ENCODE measurements at regions not wholly inside any gene's neighbourhood (a gene's known extent, or its start where the extent isn't known, plus 50 kb on each side); places are given as distances from the start of the nearest gene placed in this dataset.

DNA sequence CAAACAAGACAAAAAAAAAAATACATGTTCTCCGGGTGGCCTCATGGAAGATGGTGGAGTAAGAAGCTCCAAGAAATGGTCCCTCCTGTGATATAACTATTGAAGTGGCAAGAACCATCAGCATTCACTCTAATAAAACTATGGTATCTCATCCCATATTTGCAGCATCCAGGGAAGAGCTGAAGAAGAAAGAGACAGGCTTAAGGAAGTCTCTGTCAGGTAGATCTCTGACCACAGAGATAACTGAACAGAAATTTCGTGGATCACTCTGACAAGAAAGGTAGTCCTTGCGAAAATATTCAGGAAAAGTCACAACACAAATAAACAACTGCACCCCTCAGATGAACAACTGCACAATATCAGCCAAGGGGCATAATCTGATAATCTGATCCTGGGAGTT, 54.6 kb upstream of the IGLL5 start:
- Histone ChIP-seq H2AFZ (no peak overlapping the region), H3K9me3 (ENCODE audit: low read depth) (no peaks in the 10 kb centered on the region), H4K20me1 (ENCODE audit: insufficient read depth, poor library complexity, severe bottlenecking) (no peaks in the 10 kb centered on the region), H3K27ac (no peak overlapping the region), H3K79me2 (no peaks in the 10 kb centered on the region), H3K4me1 (ENCODE audit: insufficient read depth) (no peaks in the 10 kb centered on the region), H3K4me3 (no peak overlapping the region), H3K4me2 (no peak overlapping the region), H3K9me2 (replicated peaks; ENCODE audit: insufficient read depth) (no peaks in the 10 kb centered on the region), H3K27me3 (peaks cover 14% of the 10 kb centered on the region), H3K36me3 (replicated peaks; ENCODE audit: insufficient read depth, low read depth) (no peaks in the 10 kb centered on the region)
- no peak for DNase-seq (ENCODE audit: low spot score)
- TF ChIP-seq EZH2phosphoT487 (IDR thresholded peaks at IDR 0.05; ENCODE audit: low read depth, severe bottlenecking, unreplicated experiment) (no peak), EZH2 (IDR thresholded peaks at IDR 0.05; ENCODE audit: borderline replicate concordance) (no peak)
- TF ChIP-seq, protein P1, sequence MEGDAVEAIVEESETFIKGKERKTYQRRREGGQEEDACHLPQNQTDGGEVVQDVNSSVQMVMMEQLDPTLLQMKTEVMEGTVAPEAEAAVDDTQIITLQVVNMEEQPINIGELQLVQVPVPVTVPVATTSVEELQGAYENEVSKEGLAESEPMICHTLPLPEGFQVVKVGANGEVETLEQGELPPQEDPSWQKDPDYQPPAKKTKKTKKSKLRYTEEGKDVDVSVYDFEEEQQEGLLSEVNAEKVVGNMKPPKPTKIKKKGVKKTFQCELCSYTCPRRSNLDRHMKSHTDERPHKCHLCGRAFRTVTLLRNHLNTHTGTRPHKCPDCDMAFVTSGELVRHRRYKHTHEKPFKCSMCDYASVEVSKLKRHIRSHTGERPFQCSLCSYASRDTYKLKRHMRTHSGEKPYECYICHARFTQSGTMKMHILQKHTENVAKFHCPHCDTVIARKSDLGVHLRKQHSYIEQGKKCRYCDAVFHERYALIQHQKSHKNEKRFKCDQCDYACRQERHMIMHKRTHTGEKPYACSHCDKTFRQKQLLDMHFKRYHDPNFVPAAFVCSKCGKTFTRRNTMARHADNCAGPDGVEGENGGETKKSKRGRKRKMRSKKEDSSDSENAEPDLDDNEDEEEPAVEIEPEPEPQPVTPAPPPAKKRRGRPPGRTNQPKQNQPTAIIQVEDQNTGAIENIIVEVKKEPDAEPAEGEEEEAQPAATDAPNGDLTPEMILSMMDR (IDR thresholded peaks at IDR 0.05; ENCODE audit: poor library complexity) = no peak
- 91% methylated on average over 3 of the region's 3 CpGs for WGBS (ENCODE audit: low lambda C conversion rate, missing lambda C conversion rate)

DNA sequence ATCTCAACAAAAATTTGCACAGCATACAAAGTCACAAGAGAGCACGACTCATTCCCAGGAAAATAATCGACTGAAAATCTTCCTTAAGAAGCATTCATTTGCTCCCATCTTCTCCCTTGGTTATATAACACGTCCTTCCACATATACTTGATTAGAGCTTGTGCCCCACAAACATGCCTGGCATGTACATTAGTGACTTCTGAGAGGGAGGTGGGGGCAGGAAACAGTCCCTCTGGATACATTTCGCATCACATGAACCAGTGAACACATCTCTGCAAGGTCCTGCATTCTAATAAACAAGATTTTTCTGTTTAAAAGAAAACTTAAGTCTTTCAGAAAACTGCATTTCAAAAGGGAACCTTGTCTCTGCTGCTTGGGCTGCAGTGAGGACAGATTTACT, 54.1 kb upstream of the IGLL5 start:
- WGBS (ENCODE audit: low lambda C conversion rate, missing lambda C conversion rate) = 73% methylated on average over 4 of the region's 4 CpGs
- H3K9me3 ChIP-seq (ENCODE audit: low read depth) = no peaks in the 10 kb centered on the region
- TF ChIP-seq, protein P1 (IDR thresholded peaks at IDR 0.05; ENCODE audit: poor library complexity) = no peak
- TF ChIP-seq EZH2phosphoT487 (IDR thresholded peaks at IDR 0.05; ENCODE audit: low read depth, severe bottlenecking, unreplicated experiment) = no peak
- TF ChIP-seq EZH2 (IDR thresholded peaks at IDR 0.05; ENCODE audit: borderline replicate concordance) = no peak
- no peak overlapping the region for H3K4me2 ChIP-seq
- no peaks in the 10 kb centered on the region for H3K9me2 ChIP-seq (replicated peaks; ENCODE audit: insufficient read depth)
- H3K4me3 ChIP-seq = no peak overlapping the region
- no peak overlapping the region for H3K27ac ChIP-seq
- no peak overlapping the region for H2AFZ ChIP-seq
- H3K27me3 ChIP-seq = peaks cover 14% of the 10 kb centered on the region
- no peaks in the 10 kb centered on the region for H3K4me1 ChIP-seq (ENCODE audit: insufficient read depth)
- DNase-seq (ENCODE audit: low spot score) = no peak
- no peaks in the 10 kb centered on the region for H3K79me2 ChIP-seq
- no peaks in the 10 kb centered on the region for H3K36me3 ChIP-seq (replicated peaks; ENCODE audit: insufficient read depth, low read depth)
- no peaks in the 10 kb centered on the region for H4K20me1 ChIP-seq (ENCODE audit: insufficient read depth, poor library complexity, severe bottlenecking)

DNA sequence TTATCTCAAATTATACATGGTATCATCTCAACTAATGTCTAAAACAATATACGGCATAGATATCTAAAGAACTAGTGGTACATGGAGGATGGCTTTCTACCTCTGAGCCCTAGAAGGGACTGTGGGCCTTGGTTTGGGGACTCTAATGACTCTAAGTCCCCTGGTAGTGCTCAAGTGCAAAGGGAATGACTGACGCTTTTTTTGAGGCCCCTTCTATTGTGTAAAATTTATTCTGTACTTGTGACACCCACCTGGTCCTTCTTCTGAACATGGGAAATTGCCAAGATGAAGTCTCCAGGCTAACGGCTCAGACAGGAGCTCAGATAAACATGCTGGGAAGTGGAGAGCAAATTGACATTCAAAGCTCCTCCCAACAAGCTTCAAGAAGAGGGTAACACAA, 53.4 kb upstream of the IGLL5 start:
- no peak overlapping the region for H3K27ac ChIP-seq
- 68% methylated on average over 3 of the region's 3 CpGs for WGBS (ENCODE audit: low lambda C conversion rate, missing lambda C conversion rate)
- no peaks in the 10 kb centered on the region for H4K20me1 ChIP-seq (ENCODE audit: insufficient read depth, poor library complexity, severe bottlenecking)
- H3K27me3 ChIP-seq = peaks cover 14% of the 10 kb centered on the region
- no peak overlapping the region for H3K4me2 ChIP-seq
- no peak overlapping the region for H3K4me3 ChIP-seq
- no peaks in the 10 kb centered on the region for H3K9me2 ChIP-seq (replicated peaks; ENCODE audit: insufficient read depth)
- no peak overlapping the region for H2AFZ ChIP-seq
- H3K4me1 ChIP-seq (ENCODE audit: insufficient read depth) = no peaks in the 10 kb centered on the region
- H3K79me2 ChIP-seq = no peaks in the 10 kb centered on the region
- H3K36me3 ChIP-seq (replicated peaks; ENCODE audit: insufficient read depth, low read depth) = no peaks in the 10 kb centered on the region
- TF ChIP-seq EZH2phosphoT487 (IDR thresholded peaks at IDR 0.05; ENCODE audit: low read depth, severe bottlenecking, unreplicated experiment) = no peak
- no peak for TF ChIP-seq EZH2 (IDR thresholded peaks at IDR 0.05; ENCODE audit: borderline replicate concordance)
- TF ChIP-seq, protein P1 (IDR thresholded peaks at IDR 0.05; ENCODE audit: poor library complexity) = no peak
- no peak for DNase-seq (ENCODE audit: low spot score)
- no peaks in the 10 kb centered on the region for H3K9me3 ChIP-seq (ENCODE audit: low read depth)

DNA sequence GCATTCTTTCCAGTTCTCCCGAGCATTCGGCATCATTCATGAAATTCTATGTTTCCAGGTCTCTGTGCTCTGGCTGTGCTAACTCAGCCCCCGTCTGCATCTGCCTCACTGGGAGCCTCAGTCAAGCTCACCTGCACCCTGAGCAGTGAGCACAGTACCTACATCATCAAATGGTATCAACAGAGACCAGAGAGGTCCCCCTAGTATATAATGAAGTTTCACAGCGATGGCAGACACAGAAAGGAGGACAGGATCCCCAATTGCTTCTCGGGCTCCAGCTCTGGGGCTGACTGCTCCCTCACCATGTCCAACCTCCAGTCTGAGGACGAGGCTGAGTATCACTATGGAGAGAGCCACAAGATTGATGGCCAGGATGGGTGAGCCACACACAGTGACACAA, 52.8 kb upstream of the IGLL5 start:
- WGBS (ENCODE audit: low lambda C conversion rate, missing lambda C conversion rate) = 85% methylated on average over 6 of the region's 6 CpGs
- TF ChIP-seq, protein P1 (IDR thresholded peaks at IDR 0.05; ENCODE audit: poor library complexity) = no peak
- H3K9me3 ChIP-seq (ENCODE audit: low read depth) = no peaks in the 10 kb centered on the region
- H3K4me3 ChIP-seq = no peak overlapping the region
- H3K4me2 ChIP-seq = no peak overlapping the region
- H3K9me2 ChIP-seq (replicated peaks; ENCODE audit: insufficient read depth) = no peaks in the 10 kb centered on the region
- peaks cover 14% of the 10 kb centered on the region for H3K27me3 ChIP-seq
- H3K36me3 ChIP-seq (replicated peaks; ENCODE audit: insufficient read depth, low read depth) = no peaks in the 10 kb centered on the region
- H3K27ac ChIP-seq = no peak overlapping the region
- no peaks in the 10 kb centered on the region for H3K4me1 ChIP-seq (ENCODE audit: insufficient read depth)
- no peak for DNase-seq (ENCODE audit: low spot score)
- H2AFZ ChIP-seq = no peak overlapping the region
- H4K20me1 ChIP-seq (ENCODE audit: insufficient read depth, poor library complexity, severe bottlenecking) = no peaks in the 10 kb centered on the region
- no peaks in the 10 kb centered on the region for H3K79me2 ChIP-seq

Data from hepatocyte (in vitro differentiated cells).